ENCODE measurements at regions not wholly inside any gene's neighbourhood (a gene's known extent, or its start where the extent isn't known, plus 50 kb on each side); places are given as distances from the start of the nearest gene placed in this dataset.

DNA sequence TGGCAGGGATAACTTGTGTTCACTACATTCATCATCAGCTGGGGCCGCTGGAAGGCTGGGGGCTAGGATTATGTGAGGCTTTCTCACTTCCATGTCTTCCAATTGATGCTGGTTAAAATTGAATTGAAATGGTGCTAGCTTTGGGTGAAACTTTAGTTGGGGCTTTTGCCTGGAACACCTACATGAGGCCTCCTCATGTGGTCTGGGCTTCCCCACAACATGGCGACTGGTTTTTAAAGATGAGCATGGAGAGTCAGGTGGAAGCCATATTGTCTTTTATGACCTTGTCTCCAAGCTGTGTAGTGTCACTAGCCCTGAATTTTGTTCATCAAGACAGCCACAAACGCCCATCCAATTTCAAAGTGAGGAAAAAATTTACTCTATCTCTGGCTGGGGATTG lies 1033.9 kb downstream of the TYW1 start:
- Mint-ChIP-seq H3K4me3 (no peak overlapping the region), H3K9me3 (peaks cover 8% of the 10 kb centered on the region), H3K27ac (no peak overlapping the region), H3K4me1 (no peaks in the 10 kb centered on the region), H3K36me3 (peaks cover 3% of the 10 kb centered on the region), H3K27me3 (no peaks in the 10 kb centered on the region)
- no peak for ATAC-seq (ENCODE audit: low read depth)
- no peak for DNase-seq (ENCODE audit: low spot score in 2 of 2)

- DNase-seq (ENCODE audit: low spot score in 2 of 2), result no peak
- ATAC-seq (ENCODE audit: low read depth), result no peak
- Mint-ChIP-seq H3K4me1 (no peaks in the 10 kb centered on the region), H3K4me3 (no peak overlapping the region), H3K27ac (no peak overlapping the region), H3K36me3 (peaks cover 3% of the 10 kb centered on the region), H3K9me3 (peaks cover 8% of the 10 kb centered on the region), H3K27me3 (no peaks in the 10 kb centered on the region)
These were observed 1034.7 kb downstream of the TYW1 start for GRCh38 chr7:68031180-68031943.

- no peaks in the 10 kb centered on the region for H3K4me1 Mint-ChIP-seq
- no peak overlapping the region for H3K27ac Mint-ChIP-seq
- H3K4me3 Mint-ChIP-seq, result no peak overlapping the region
- DNase-seq (ENCODE audit: low spot score in 2 of 2) (no peak), ATAC-seq (ENCODE audit: low read depth) (no peak)
- no peaks in the 10 kb centered on the region for H3K36me3 Mint-ChIP-seq
- peaks cover 6% of the 10 kb centered on the region for H3K9me3 Mint-ChIP-seq
- H3K27me3 Mint-ChIP-seq, result no peaks in the 10 kb centered on the region
These were observed 1042.1 kb downstream of the TYW1 start for GRCh38 chr7:68038621-68039314.

DNA sequence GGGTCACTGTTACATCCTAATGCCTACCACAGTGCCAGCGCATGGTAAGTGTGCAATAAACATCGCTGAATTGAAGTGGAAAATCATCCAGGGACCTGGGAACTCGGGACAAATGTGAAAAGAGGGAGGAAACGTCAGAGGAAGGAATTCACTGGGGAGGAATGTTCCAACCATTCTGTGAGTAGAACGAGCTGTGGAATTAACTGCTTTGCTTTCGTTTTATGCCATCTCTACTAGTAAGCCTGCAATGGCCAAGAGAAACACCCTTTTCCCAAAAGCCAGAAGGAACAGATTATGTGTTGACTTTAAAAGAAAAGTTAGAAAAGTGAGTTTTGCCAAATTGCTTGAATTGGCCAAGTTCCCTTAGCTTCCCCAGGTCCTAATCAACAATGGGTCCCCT lies 1044.9 kb downstream of the TYW1 start:
- no peak for ATAC-seq (ENCODE audit: low read depth)
- Mint-ChIP-seq H3K27ac (no peak overlapping the region), H3K9me3 (peaks cover 4% of the 10 kb centered on the region), H3K4me3 (no peak overlapping the region), H3K27me3 (no peaks in the 10 kb centered on the region), H3K4me1 (no peaks in the 10 kb centered on the region), H3K36me3 (no peaks in the 10 kb centered on the region)
- no peak for DNase-seq (ENCODE audit: low spot score in 2 of 2)

DNA sequence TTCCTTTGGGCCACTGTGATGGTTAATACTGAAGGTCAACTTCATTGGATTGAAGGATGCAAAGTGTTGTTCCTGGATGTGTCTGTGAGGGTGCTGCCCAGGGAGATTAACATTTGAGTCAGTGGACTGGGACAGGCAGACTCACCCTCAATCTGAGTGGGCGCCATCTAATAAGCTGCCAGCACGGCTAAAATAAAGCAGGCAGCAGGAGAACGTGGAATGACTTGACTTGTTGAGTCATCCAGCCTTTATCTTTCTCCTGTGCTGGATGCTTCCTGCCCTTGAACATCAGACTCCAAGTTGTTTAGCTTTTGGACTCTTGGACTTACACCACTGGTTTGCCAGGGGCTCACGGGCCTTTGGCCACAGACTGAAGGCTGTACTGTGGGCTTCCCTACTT lies 1046.9 kb downstream of the TYW1 start:
- Mint-ChIP-seq H3K36me3 (no peaks in the 10 kb centered on the region), H3K4me3 (no peak overlapping the region), H3K27ac (no peak overlapping the region), H3K4me1 (no peaks in the 10 kb centered on the region), H3K27me3 (no peaks in the 10 kb centered on the region), H3K9me3 (peaks cover 1% of the 10 kb centered on the region)
- ATAC-seq (ENCODE audit: low read depth) (no peak), DNase-seq (ENCODE audit: low spot score in 2 of 2) (no peak)

- Mint-ChIP-seq H3K9me3 (no peaks in the 10 kb centered on the region), H3K4me1 (no peaks in the 10 kb centered on the region), H3K4me3 (no peak overlapping the region), H3K27me3 (no peaks in the 10 kb centered on the region), H3K36me3 (no peaks in the 10 kb centered on the region), H3K27ac (no peak overlapping the region)
- DNase-seq (ENCODE audit: low spot score in 2 of 2) (no peak), ATAC-seq (ENCODE audit: low read depth) (no peak)
These were observed 1054.0 kb downstream of the TYW1 start for GRCh38 chr7:68050627-68051026.

DNA sequence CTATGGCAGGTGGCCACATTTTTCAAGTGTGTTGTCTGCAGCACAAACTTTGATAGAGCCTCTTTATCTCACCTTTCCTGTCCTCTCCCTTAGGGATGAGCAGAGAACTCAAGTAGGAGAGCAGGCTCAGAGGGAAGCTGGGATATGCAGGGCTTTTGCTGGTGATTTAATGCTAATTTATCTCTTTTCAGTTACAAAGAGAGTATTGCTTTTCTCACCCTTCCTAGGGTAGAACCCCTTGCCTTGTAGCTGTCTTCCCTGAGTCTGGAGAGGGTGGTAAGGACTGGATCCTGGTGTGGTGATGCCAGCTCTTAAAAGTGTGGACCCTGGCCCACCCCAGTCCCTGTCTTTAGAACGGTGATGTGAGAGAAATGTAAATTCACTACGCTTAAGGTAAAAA lies 1061.4 kb downstream of the TYW1 start:
- H3K27me3 Mint-ChIP-seq, result peaks cover 2% of the 10 kb centered on the region
- no peak overlapping the region for H3K4me3 Mint-ChIP-seq
- DNase-seq (ENCODE audit: low spot score in 2 of 2) (no peak), ATAC-seq (ENCODE audit: low read depth) (no peak)
- no peaks in the 10 kb centered on the region for H3K36me3 Mint-ChIP-seq
- peaks cover 6% of the 10 kb centered on the region for H3K9me3 Mint-ChIP-seq
- no peak overlapping the region for H3K27ac Mint-ChIP-seq
- H3K4me1 Mint-ChIP-seq, result no peaks in the 10 kb centered on the region

DNA sequence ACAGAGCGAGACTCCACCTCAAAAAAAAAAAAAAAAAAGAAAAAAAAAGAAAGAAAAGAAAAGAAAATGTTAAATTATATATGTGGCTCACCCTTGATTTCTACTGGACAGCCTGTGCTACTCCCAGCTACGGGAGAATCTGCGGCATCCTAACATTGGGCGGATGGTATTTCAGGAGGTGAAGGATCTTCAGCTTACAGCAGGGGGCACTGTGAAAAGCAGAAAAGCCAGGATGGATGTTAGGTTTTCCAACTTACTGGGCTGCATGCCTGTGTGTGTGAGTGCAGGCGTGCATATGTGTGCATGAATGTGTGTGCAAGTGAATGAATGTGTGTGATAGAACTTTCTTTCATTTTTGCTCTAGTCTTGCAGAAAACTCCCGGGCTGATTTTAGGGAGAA lies 1066.5 kb downstream of the TYW1 start:
- no peak for ATAC-seq (ENCODE audit: low read depth)
- DNase-seq (ENCODE audit: low spot score in 2 of 2), result no peak
- H3K27ac Mint-ChIP-seq, result no peak overlapping the region
- peaks cover 2% of the 10 kb centered on the region for H3K27me3 Mint-ChIP-seq
- H3K36me3 Mint-ChIP-seq, result no peaks in the 10 kb centered on the region
- H3K4me1 Mint-ChIP-seq, result no peaks in the 10 kb centered on the region
- H3K9me3 Mint-ChIP-seq, result peaks cover 4% of the 10 kb centered on the region
- no peak overlapping the region for H3K4me3 Mint-ChIP-seq

- no peaks in the 10 kb centered on the region for H3K4me1 Mint-ChIP-seq
- H3K36me3 Mint-ChIP-seq, result no peaks in the 10 kb centered on the region
- no peak for ATAC-seq (ENCODE audit: low read depth)
- no peak for DNase-seq (ENCODE audit: low spot score in 2 of 2)
- peaks cover under 1% of the 10 kb centered on the region for H3K27me3 Mint-ChIP-seq
- no peak overlapping the region for H3K4me3 Mint-ChIP-seq
- H3K27ac Mint-ChIP-seq, result no peak overlapping the region
- peaks cover under 1% of the 10 kb centered on the region for H3K9me3 Mint-ChIP-seq
These were observed 1068.9 kb downstream of the TYW1 start for GRCh38 chr7:68065581-68065980.

DNA sequence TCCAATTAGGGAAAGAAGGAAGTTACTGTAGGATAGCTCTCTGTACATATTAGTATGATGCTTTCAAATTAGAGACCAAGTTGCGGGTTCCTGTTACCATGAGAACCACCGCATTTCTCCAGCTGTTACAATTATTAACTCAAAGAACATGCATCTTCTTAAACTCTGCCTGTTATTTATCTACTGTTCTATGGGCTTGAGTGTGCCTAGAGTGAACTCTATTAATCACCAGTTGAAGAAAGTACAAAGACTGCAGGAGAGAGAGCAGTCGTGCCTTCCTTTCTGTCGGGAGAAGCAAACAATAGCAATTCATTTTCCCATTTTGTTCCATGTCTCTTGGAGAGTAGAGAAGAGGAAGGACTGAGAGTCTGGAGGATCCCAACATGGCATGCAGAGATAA lies 1071.2 kb downstream of the TYW1 start:
- ATAC-seq (ENCODE audit: low read depth), result no peak

GRCh38 chr7:68070992-68071391 lies 1074.4 kb downstream of the TYW1 start:
- H3K9me3 Mint-ChIP-seq, result peaks cover 4% of the 10 kb centered on the region
- H3K4me1 Mint-ChIP-seq, result no peaks in the 10 kb centered on the region
- H3K27me3 Mint-ChIP-seq, result no peaks in the 10 kb centered on the region

More for the DNA sequence above, 1071.2 kb downstream of the TYW1 start:
- peaks cover 1% of the 10 kb centered on the region for H3K9me3 Mint-ChIP-seq
- H3K4me1 Mint-ChIP-seq, result no peaks in the 10 kb centered on the region
- no peaks in the 10 kb centered on the region for H3K36me3 Mint-ChIP-seq
- H3K4me3 Mint-ChIP-seq, result no peak overlapping the region
- DNase-seq (ENCODE audit: low spot score in 2 of 2), result no peak
- no peak overlapping the region for H3K27ac Mint-ChIP-seq
- no peaks in the 10 kb centered on the region for H3K27me3 Mint-ChIP-seq

DNA sequence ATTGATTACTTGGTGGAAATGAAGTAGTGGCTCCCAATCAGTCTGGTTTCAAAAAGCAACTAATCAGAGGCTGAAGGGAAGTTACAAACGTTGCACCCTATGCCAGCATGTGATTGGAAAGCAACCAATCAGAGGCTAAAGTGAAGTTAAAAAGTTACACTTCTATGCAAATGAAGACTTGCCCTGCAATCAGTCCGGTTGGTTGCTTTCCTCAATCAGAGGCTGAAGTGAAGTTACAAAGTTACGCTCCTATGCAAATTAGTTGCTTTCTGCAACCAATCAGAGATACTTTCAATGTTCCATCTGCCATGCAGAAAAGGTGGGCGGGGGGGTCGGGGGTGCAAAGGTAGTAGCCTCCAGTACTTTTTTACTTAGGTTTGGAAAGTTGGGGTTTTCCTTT lies 1077.1 kb downstream of the TYW1 start:
- Mint-ChIP-seq H3K4me1 (no peaks in the 10 kb centered on the region), H3K4me3 (no peak overlapping the region), H3K27me3 (no peaks in the 10 kb centered on the region), H3K9me3 (peaks cover 6% of the 10 kb centered on the region), H3K27ac (no peak overlapping the region), H3K36me3 (no peaks in the 10 kb centered on the region)
- ATAC-seq (ENCODE audit: low read depth) (no peak), DNase-seq (ENCODE audit: low spot score in 2 of 2) (no peak)

More at GRCh38 chr7:68070992-68071391, 1074.4 kb downstream of the TYW1 start:
- no peaks in the 10 kb centered on the region for H3K36me3 Mint-ChIP-seq
- H3K27ac Mint-ChIP-seq, result no peak overlapping the region
- H3K4me3 Mint-ChIP-seq, result no peak overlapping the region
- DNase-seq (ENCODE audit: low spot score in 2 of 2) (no peak), ATAC-seq (ENCODE audit: low read depth) (no peak)

DNA sequence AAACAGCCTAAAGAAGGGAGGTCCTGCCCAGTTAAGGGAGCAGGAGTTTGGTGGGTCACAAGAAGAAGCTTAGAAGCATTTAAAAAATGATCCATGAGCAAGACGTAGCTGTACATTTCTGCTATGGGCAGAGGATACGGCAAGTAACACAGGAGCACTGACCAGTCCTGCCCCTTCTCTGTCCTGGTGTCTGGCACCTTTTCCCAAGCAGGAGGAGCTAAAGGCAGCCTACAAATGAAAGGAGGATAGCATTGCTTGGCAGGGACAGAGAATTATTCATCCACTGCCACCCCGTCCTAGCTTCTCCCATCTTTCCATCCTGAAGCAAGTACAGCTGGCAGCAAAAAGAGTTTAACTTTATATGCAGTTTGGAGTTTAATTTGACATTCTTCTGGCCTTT lies 1077.6 kb downstream of the TYW1 start:
- Mint-ChIP-seq H3K27ac (no peak overlapping the region), H3K36me3 (no peaks in the 10 kb centered on the region), H3K4me1 (no peaks in the 10 kb centered on the region), H3K9me3 (peaks cover 6% of the 10 kb centered on the region), H3K27me3 (no peaks in the 10 kb centered on the region), H3K4me3 (no peak overlapping the region)
- no peak for DNase-seq (ENCODE audit: low spot score in 2 of 2)
- ATAC-seq (ENCODE audit: low read depth), result no peak

- H3K4me1 Mint-ChIP-seq, result no peaks in the 10 kb centered on the region
- no peaks in the 10 kb centered on the region for H3K36me3 Mint-ChIP-seq
- peaks cover 5% of the 10 kb centered on the region for H3K9me3 Mint-ChIP-seq
- ATAC-seq (ENCODE audit: low read depth), result no peak
- H3K4me3 Mint-ChIP-seq, result no peak overlapping the region
- no peak for DNase-seq (ENCODE audit: low spot score in 2 of 2)
- H3K27me3 Mint-ChIP-seq, result no peaks in the 10 kb centered on the region
- no peak overlapping the region for H3K27ac Mint-ChIP-seq
These were observed 1081.6 kb downstream of the TYW1 start for GRCh38 chr7:68078157-68078710.

Measured in memory B cell (primary cell).